ENCODE measurements at regions not wholly inside any gene's neighbourhood (a gene's known extent, or its start where the extent isn't known, plus 50 kb on each side); places are given as distances from the start of the nearest gene placed in this dataset.

GRCh38 chr22:26114826-26115225, 54.4 kb upstream of the SEZ6L start:
- peaks cover 0 to 6% (median 4%) of the 10 kb centered on the region in 4 experiments for H3K27me3 ChIP-seq (replicated peaks in 1 of 4; ENCODE audit: control extremely low read depth in 1 of 4, control insufficient read depth in 3 of 4, insufficient read depth in 4 of 4, low read length in 3 of 4)
- intact Hi-C loops (cut with micrococcal nuclease), result no loop called here
- H3K9me3 ChIP-seq (ENCODE audit: control extremely low read depth in 1 of 3, control insufficient read depth in 2 of 3, insufficient read depth in 1 of 3, low read length in 2 of 3), result no peaks in the 10 kb centered on the region
- no peaks in the 10 kb centered on the region for H3K36me3 ChIP-seq (replicated peaks in 1 of 2; ENCODE audit: control extremely low read depth in 1 of 2, control insufficient read depth in 1 of 2, extremely low read depth in 1 of 2, insufficient read depth in 2 of 2, low read length in 1 of 2)
- Mint-ChIP-seq H3K4me1 (no peaks in the 10 kb centered on the region), H3K4me3 (no peak overlapping the region), H3K9me3 (ENCODE audit: insufficient read depth) (no peaks in the 10 kb centered on the region), H3K27ac (no peak overlapping the region), H3K27me3 (peaks cover 57% of the 10 kb centered on the region)
- no peak for DNase-seq
- no peaks in the 10 kb centered on the region for H4K20me1 ChIP-seq (ENCODE audit: control insufficient read depth, insufficient read depth, low read length, poor library complexity, severe bottlenecking)
- no peak overlapping the region for H3K4me2 ChIP-seq (replicated peaks; ENCODE audit: low read depth, low read length, poor library complexity, severe bottlenecking)
- no peak for ATAC-seq (ENCODE audit: low read depth)
- no peaks in the 10 kb centered on the region for H3K4me1 ChIP-seq (ENCODE audit: control insufficient read depth in 2 of 2, insufficient read depth in 2 of 2, low read length in 2 of 2)
- H3K9ac ChIP-seq (ENCODE audit: low read length), result no peak overlapping the region
- WGBS (ENCODE audit: insufficient coverage), result no CpG with 5 or more reads among the region's 1 CpG
- H3K79me2 ChIP-seq (ENCODE audit: control insufficient read depth, insufficient read depth, low read length), result no peaks in the 10 kb centered on the region
- TF ChIP-seq, protein P1, sequence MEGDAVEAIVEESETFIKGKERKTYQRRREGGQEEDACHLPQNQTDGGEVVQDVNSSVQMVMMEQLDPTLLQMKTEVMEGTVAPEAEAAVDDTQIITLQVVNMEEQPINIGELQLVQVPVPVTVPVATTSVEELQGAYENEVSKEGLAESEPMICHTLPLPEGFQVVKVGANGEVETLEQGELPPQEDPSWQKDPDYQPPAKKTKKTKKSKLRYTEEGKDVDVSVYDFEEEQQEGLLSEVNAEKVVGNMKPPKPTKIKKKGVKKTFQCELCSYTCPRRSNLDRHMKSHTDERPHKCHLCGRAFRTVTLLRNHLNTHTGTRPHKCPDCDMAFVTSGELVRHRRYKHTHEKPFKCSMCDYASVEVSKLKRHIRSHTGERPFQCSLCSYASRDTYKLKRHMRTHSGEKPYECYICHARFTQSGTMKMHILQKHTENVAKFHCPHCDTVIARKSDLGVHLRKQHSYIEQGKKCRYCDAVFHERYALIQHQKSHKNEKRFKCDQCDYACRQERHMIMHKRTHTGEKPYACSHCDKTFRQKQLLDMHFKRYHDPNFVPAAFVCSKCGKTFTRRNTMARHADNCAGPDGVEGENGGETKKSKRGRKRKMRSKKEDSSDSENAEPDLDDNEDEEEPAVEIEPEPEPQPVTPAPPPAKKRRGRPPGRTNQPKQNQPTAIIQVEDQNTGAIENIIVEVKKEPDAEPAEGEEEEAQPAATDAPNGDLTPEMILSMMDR (IDR thresholded peaks at IDR 0.05), result no peak
- no peak for TF ChIP-seq EZH2 (IDR thresholded peaks at IDR 0.05; ENCODE audit: borderline replicate concordance, insufficient read depth, low read depth, low read length, poor library complexity, severe bottlenecking)
- ChIA-PET CTCF (no interaction called here), POLR2A (no interaction called here)
- H3K27ac ChIP-seq (ENCODE audit: low read length in 2 of 2), result no peak overlapping the region
- H3K4me3 ChIP-seq (ENCODE audit: control extremely low read depth in 1 of 5, extremely low read depth in 1 of 5, insufficient read depth in 1 of 5, low read depth in 2 of 5, low read length in 4 of 5), result no peak overlapping the region
- no peak overlapping the region for H2AFZ ChIP-seq (ENCODE audit: insufficient read depth, low read depth, low read length, poor library complexity, severe bottlenecking)

DNA sequence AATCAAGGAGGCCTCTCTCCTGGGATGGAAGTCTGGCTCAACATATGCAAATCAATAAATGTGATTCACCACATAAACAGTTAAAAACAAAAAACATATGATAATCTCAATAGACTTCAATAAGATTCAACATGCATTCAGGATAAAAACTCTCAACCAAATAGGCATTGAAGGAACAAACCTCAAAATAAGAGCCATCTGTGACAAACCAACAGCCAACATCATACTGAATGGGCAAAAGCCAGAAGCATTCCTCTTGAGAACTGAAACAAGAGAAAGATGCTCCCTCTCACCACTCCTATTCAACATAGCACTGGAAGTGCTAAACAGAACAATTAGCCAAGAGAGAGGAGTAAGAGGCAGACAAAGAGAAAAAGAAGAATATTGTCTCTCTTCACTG, 54.0 kb upstream of the SEZ6L start:
- no peaks in the 10 kb centered on the region for H3K9me3 ChIP-seq (ENCODE audit: control extremely low read depth in 1 of 3, control insufficient read depth in 2 of 3, insufficient read depth in 1 of 3, low read length in 2 of 3)
- H3K4me3 ChIP-seq (ENCODE audit: control extremely low read depth in 1 of 5, extremely low read depth in 1 of 5, insufficient read depth in 1 of 5, low read depth in 2 of 5, low read length in 4 of 5), result no peak overlapping the region
- H3K27ac Mint-ChIP-seq, result no peak overlapping the region
- H3K79me2 ChIP-seq (ENCODE audit: control insufficient read depth, insufficient read depth, low read length), result no peaks in the 10 kb centered on the region
- H3K9me3 Mint-ChIP-seq (ENCODE audit: insufficient read depth), result no peaks in the 10 kb centered on the region
- peaks cover 0 to 6% (median 4%) of the 10 kb centered on the region in 4 experiments for H3K27me3 ChIP-seq (replicated peaks in 1 of 4; ENCODE audit: control extremely low read depth in 1 of 4, control insufficient read depth in 3 of 4, insufficient read depth in 4 of 4, low read length in 3 of 4)
- peaks cover 61% of the 10 kb centered on the region for H3K27me3 Mint-ChIP-seq
- no peak overlapping the region for H3K27ac ChIP-seq (ENCODE audit: low read length in 2 of 2)
- ChIA-PET CTCF (no interaction called here), POLR2A (no interaction called here)
- no peak overlapping the region for H3K9ac ChIP-seq (ENCODE audit: low read length)
- no peaks in the 10 kb centered on the region for H3K4me1 ChIP-seq (ENCODE audit: control insufficient read depth in 2 of 2, insufficient read depth in 2 of 2, low read length in 2 of 2)
- intact Hi-C loops (cut with micrococcal nuclease), result no loop called here
- ATAC-seq (ENCODE audit: low read depth), result no peak
- no peaks in the 10 kb centered on the region for H4K20me1 ChIP-seq (ENCODE audit: control insufficient read depth, insufficient read depth, low read length, poor library complexity, severe bottlenecking)
- H3K4me1 Mint-ChIP-seq, result no peaks in the 10 kb centered on the region
- no peak overlapping the region for H3K4me3 Mint-ChIP-seq
- TF ChIP-seq EZH2 (IDR thresholded peaks at IDR 0.05; ENCODE audit: borderline replicate concordance, insufficient read depth, low read depth, low read length, poor library complexity, severe bottlenecking), result no peak
- TF ChIP-seq, protein P1 (IDR thresholded peaks at IDR 0.05), result no peak
- H2AFZ ChIP-seq (ENCODE audit: insufficient read depth, low read depth, low read length, poor library complexity, severe bottlenecking), result no peak overlapping the region
- DNase-seq, result no peak
- no peaks in the 10 kb centered on the region for H3K36me3 ChIP-seq (replicated peaks in 1 of 2; ENCODE audit: control extremely low read depth in 1 of 2, control insufficient read depth in 1 of 2, extremely low read depth in 1 of 2, insufficient read depth in 2 of 2, low read length in 1 of 2)
- no peak overlapping the region for H3K4me2 ChIP-seq (replicated peaks; ENCODE audit: low read depth, low read length, poor library complexity, severe bottlenecking)

Measured in B cell (primary cell).